GM23338 (cell line): ENCODE measurements at regions not wholly inside any gene's neighbourhood (a gene's known extent, or its start where the extent isn't known, plus 50 kb on each side); places are given as distances from the start of the nearest gene placed in this dataset.

Experiments used
- ATAC-seq: fragments of 200-7000 bp; cut with Tn5 transposase; 3 replicates; pipeline ENCODE4 v1.9.1; 2020
- DNase-seq: peaks from one replicate; pipeline ENCODE4 v3.0.0-alpha.2; 2015; ENCODE audit warnings: low spot score
- H2AFZ ChIP-seq: fragments of 200-600 bp; sonication (generic); 2 replicates; pipeline ENCODE4 v1.8.0; 2016; ENCODE audit warnings: antibody characterized with exemption, mild to moderate bottlenecking, moderate library complexity
- H3F3A ChIP-seq: fragments of 200-600 bp; sonication (generic); replicated peaks from 2 replicates; pipeline ENCODE4 v1.8.0; 2017; ENCODE audit warnings: antibody characterized with exemption, mixed run types, low read depth
- H3K27ac ChIP-seq: fragments of 200-600 bp; sonication (generic); 2 replicates; pipeline ENCODE4 v1.6.1; 2016; ENCODE audit warnings: low read depth
- H3K27me3 ChIP-seq: fragments of 200-600 bp; sonication (generic); 2 replicates; pipeline ENCODE4 v1.8.0; 2016; ENCODE audit warnings: mild to moderate bottlenecking, mixed run types, moderate library complexity; ENCODE audit not compliant: insufficient read depth
- H3K36me3 ChIP-seq: fragments of 200-600 bp; sonication (generic); 2 replicates; pipeline ENCODE4 v1.8.0; 2016; ENCODE audit warnings: mild to moderate bottlenecking; ENCODE audit not compliant: insufficient read depth
- H3K4me1 ChIP-seq: fragments of 200-600 bp; sonication (generic); 2 replicates; pipeline ENCODE4 v1.8.0; 2016; ENCODE audit warnings: mild to moderate bottlenecking, moderate library complexity; ENCODE audit not compliant: insufficient read depth
- H3K4me2 ChIP-seq: fragments of 200-600 bp; sonication (generic); 2 replicates; pipeline ENCODE4 v1.7.1; 2017; ENCODE audit warnings: mixed run types
- H3K4me3 ChIP-seq: fragments of 200-600 bp; sonication (generic); 2 replicates; pipeline ENCODE4 v1.6.1; 2016; ENCODE audit warnings: mixed run types
- H3K79me2 ChIP-seq: fragments of 200-600 bp; sonication (generic); replicated peaks from 2 replicates; pipeline ENCODE4 v1.8.0; 2017; ENCODE audit warnings: mild to moderate bottlenecking; ENCODE audit not compliant: insufficient read depth
- H3K9me2 ChIP-seq: fragments of 200-600 bp; sonication (generic); 2 replicates; pipeline ENCODE4 v1.8.0; 2017; ENCODE audit not compliant: insufficient read depth
- H4K20me1 ChIP-seq: fragments of 200-600 bp; sonication (generic); replicated peaks from 2 replicates; pipeline ENCODE4 v1.8.0; 2017; ENCODE audit warnings: mild to moderate bottlenecking; ENCODE audit not compliant: insufficient read depth
- H3K27ac Mint-ChIP-seq: 2 replicates; pipeline ENCODE4 v1.8.0; 2020; ENCODE audit warnings: inconsistent platforms, mild to moderate bottlenecking, moderate library complexity, mixed read lengths
- H3K27me3 Mint-ChIP-seq: 3 replicates; pipeline ENCODE4 v1.8.0; 2022; ENCODE audit warnings: low read depth, mild to moderate bottlenecking, moderate library complexity, mixed read lengths, inconsistent platforms; ENCODE audit not compliant: insufficient read depth, poor library complexity
- H3K36me3 Mint-ChIP-seq: 3 replicates; pipeline ENCODE4 v1.8.0; 2021; ENCODE audit warnings: low read depth, mild to moderate bottlenecking, inconsistent platforms, moderate library complexity, mixed read lengths
- H3K4me1 Mint-ChIP-seq: 3 replicates; pipeline ENCODE4 v1.8.0; 2020; ENCODE audit warnings: mild to moderate bottlenecking, inconsistent platforms, mixed read lengths
- H3K4me3 Mint-ChIP-seq: 3 replicates; pipeline ENCODE4 v1.8.0; 2021; ENCODE audit warnings: moderate library complexity, mild to moderate bottlenecking, inconsistent platforms, mixed read lengths
- H3K9me3 Mint-ChIP-seq: 3 replicates; pipeline ENCODE4 v1.8.0; 2020; ENCODE audit warnings: moderate library complexity, mild to moderate bottlenecking, inconsistent platforms, mixed read lengths
- CREB1 ChIP-seq: fragments of 250-450 bp; sonication (Bioruptor Pico); IDR thresholded peaks from 2 replicates; pipeline ENCODE4 v1.5.0; 2020; ENCODE audit warnings: low read depth, mild to moderate bottlenecking, moderate library complexity
- CTCF ChIP-seq, 2 experiments: fragments of 200-600 bp in 1 of 2; sonication (generic) in 1 of 2; conservative IDR thresholded peaks; 2 replicates each; pipeline versions ENCODE4 v1.5.1 to v1.6.1; 2016 to 2017; ENCODE audit warnings: antibody characterized with exemption in 2 of 2, low read depth in 2 of 2, mild to moderate bottlenecking in 2 of 2, moderate library complexity in 1 of 2
- ETS1 ChIP-seq: IDR thresholded peaks from 2 replicates; pipeline ENCODE4 v1.6.1; 2016; ENCODE audit warnings: antibody characterized with exemption
- EZH2 ChIP-seq: fragments of 200-600 bp; sonication (generic); IDR thresholded peaks from one replicate; pipeline ENCODE4 v1.8.0; 2017; ENCODE audit warnings: antibody characterized with exemption, mild to moderate bottlenecking, low read depth; ENCODE audit not compliant: unreplicated experiment
- EZH2phosphoT487 ChIP-seq: fragments of 200-600 bp; sonication (generic); IDR thresholded peaks from one replicate; pipeline ENCODE4 v1.8.1; 2018; ENCODE audit warnings: antibody characterized with exemption; ENCODE audit not compliant: unreplicated experiment
- JUNB ChIP-seq: IDR thresholded peaks from one replicate; pipeline ENCODE4 v1.6.1; 2016; ENCODE audit warnings: antibody characterized with exemption; ENCODE audit not compliant: unreplicated experiment
- NANOG ChIP-seq: IDR thresholded peaks from 2 replicates; pipeline ENCODE4 v1.6.1; 2016; ENCODE audit warnings: antibody characterized with exemption, borderline replicate concordance
- POLR2AphosphoS5 ChIP-seq: IDR thresholded peaks from 2 replicates; pipeline ENCODE4 v1.6.1; 2016; ENCODE audit warnings: antibody characterized with exemption, low read depth
- REST ChIP-seq: IDR thresholded peaks from one replicate; pipeline ENCODE4 v1.6.1; 2018; ENCODE audit warnings: antibody characterized with exemption; ENCODE audit not compliant: unreplicated experiment
- STAT1 ChIP-seq: IDR thresholded peaks from one replicate; pipeline ENCODE4 v1.6.1; 2016; ENCODE audit warnings: antibody characterized with exemption; ENCODE audit not compliant: unreplicated experiment
- ZNF114 ChIP-seq: fragments of 250-450 bp; sonication (Bioruptor Pico); IDR thresholded peaks from 2 replicates; pipeline ENCODE4 v1.5.0; 2020; ENCODE audit warnings: mild to moderate bottlenecking, moderate library complexity
- ZNF331 ChIP-seq: fragments of 250-450 bp; sonication (Bioruptor Pico); IDR thresholded peaks from 2 replicates; pipeline ENCODE4 v1.5.0; 2020; ENCODE audit warnings: low read depth, mild to moderate bottlenecking, moderate library complexity
- ZNF462 ChIP-seq: fragments of 250-450 bp; sonication (Bioruptor Pico); IDR thresholded peaks from 2 replicates; pipeline ENCODE4 v1.5.0; 2020; ENCODE audit warnings: mild to moderate bottlenecking, moderate library complexity

- no peak for ATAC-seq
- H3K79me2 ChIP-seq = no peaks in the 10 kb centered on the region
Measured at GRCh38 chr13:33355201-33355895, 69.8 kb upstream of the STARD13 start.

More at GRCh38 chr13:33355201-33355895, 69.8 kb upstream of the STARD13 start:
- Histone ChIP-seq H2AFZ (peak overlapping the region; percentile 74), H3K4me1 (peaks cover 10% of the 10 kb centered on the region), H3K9me2 (no peaks in the 10 kb centered on the region), H3F3A (no peaks in the 10 kb centered on the region), H3K36me3 (no peaks in the 10 kb centered on the region), H3K27me3 (peaks cover 12% of the 10 kb centered on the region), H3K4me2 (no peak overlapping the region), H3K4me3 (no peak overlapping the region), H3K27ac (no peak overlapping the region), H4K20me1 (no peaks in the 10 kb centered on the region)
- H3K27me3 Mint-ChIP-seq = peaks cover 6% of the 10 kb centered on the region
- no peak overlapping the region for H3K27ac Mint-ChIP-seq
- H3K36me3 Mint-ChIP-seq = peaks cover 2% of the 10 kb centered on the region; the same call in 1 of the 3 replicates
- DNase-seq = no peak
- no peak overlapping the region for H3K4me3 Mint-ChIP-seq
- TF ChIP-seq CTCF (conservative IDR thresholded peaks at IDR 0.05; ENCODE audit: low read depth in 2 of 2) = no peak
- TF ChIP-seq CREB1 = no peak
- TF ChIP-seq NANOG = no peak
- TF ChIP-seq ETS1 = no peak
- no peak for TF ChIP-seq EZH2phosphoT487
- TF ChIP-seq ZNF331 (CRISPR knock-in tag) = no peak
- TF ChIP-seq ZNF462 = no peak
- no peak for TF ChIP-seq POLR2AphosphoS5
- TF ChIP-seq STAT1 = no peak
- TF ChIP-seq REST = no peak
- no peak for TF ChIP-seq EZH2
- TF ChIP-seq ZNF114 (CRISPR knock-in tag) = no peak
- TF ChIP-seq JUNB = no peak
- H3K9me3 Mint-ChIP-seq = peaks cover 2% of the 10 kb centered on the region; the same call in 2 of the 3 replicates
- H3K4me1 Mint-ChIP-seq = peaks cover 3% of the 10 kb centered on the region; the same call in 2 of the 3 replicates
